OCI-LY1 (cell line): ENCODE measurements at regions not wholly inside any gene's neighbourhood (a gene's known extent, or its start where the extent isn't known, plus 50 kb on each side); places are given as distances from the start of the nearest gene placed in this dataset.

Experiments
- EZH2 ChIP-seq: fragments of 200-600 bp; sonication (generic), shearing (Covaris generic); IDR thresholded peaks from 2 replicates; pipeline ENCODE4 v1.8.0; 2017; ENCODE audit warnings: borderline replicate concordance, mixed run types, mild to moderate bottlenecking, antibody characterized with exemption, low read length, moderate library complexity, mixed read lengths
- TF ChIP-seq, protein P1 (sequence below): fragments of 200-600 bp; sonication (generic), shearing (Covaris generic); IDR thresholded peaks from 2 replicates; pipeline ENCODE4 v1.5.1; 2017; ENCODE audit warnings: mild to moderate bottlenecking, antibody characterized with exemption, low read length, moderate library complexity, mixed read lengths

DNA sequence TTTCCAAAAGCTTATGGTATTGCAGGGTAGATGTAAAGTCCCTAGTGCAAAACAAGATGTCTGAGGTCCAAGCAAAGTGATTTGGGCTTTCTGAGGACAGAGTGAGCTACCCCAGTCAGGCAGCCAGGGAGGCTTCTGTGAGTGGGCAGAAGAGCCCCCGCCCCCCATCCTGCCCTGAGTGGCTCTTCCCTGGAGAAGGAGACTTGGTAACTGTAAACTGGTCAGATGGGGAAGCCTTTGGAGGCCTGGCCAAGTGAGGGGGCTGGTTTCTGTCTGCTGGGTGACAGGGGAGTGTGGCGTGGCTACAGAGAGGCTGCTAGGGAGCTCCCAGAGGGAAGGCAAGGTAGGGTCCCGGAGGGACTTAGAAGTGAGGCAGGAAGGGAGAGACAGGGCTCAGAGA is 181.3 kb upstream of the HAAO start:
- TF ChIP-seq, protein P1, sequence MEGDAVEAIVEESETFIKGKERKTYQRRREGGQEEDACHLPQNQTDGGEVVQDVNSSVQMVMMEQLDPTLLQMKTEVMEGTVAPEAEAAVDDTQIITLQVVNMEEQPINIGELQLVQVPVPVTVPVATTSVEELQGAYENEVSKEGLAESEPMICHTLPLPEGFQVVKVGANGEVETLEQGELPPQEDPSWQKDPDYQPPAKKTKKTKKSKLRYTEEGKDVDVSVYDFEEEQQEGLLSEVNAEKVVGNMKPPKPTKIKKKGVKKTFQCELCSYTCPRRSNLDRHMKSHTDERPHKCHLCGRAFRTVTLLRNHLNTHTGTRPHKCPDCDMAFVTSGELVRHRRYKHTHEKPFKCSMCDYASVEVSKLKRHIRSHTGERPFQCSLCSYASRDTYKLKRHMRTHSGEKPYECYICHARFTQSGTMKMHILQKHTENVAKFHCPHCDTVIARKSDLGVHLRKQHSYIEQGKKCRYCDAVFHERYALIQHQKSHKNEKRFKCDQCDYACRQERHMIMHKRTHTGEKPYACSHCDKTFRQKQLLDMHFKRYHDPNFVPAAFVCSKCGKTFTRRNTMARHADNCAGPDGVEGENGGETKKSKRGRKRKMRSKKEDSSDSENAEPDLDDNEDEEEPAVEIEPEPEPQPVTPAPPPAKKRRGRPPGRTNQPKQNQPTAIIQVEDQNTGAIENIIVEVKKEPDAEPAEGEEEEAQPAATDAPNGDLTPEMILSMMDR, result no peak
- no peak for TF ChIP-seq EZH2
